HEK293 (cell line): ENCODE measurements at regions not wholly inside any gene's neighbourhood (a gene's known extent, or its start where the extent isn't known, plus 50 kb on each side); places are given as distances from the start of the nearest gene placed in this dataset.
"Not testable (repeated sequence)": the region's sequence is repeated elsewhere in the genome, so short reads cannot be mapped to it uniquely, and the experiment has no call there.

Source experiments
- CTCF ChIA-PET: fragments of 350-600 bp; formaldehyde crosslinking; extraction: SDS; loops from one replicate; lab custom pipeline; 2021; ENCODE audit warnings: antibody characterized with exemption; lab: Yijun Ruan, JAX
- POLR2A ChIA-PET: fragments of 300-600 bp; formaldehyde crosslinking; extraction: SDS; loops from one replicate; lab custom pipeline; 2020; ENCODE audit warnings: antibody characterized with exemption, inconsistent platforms; lab: Yijun Ruan, JAX
- H3K27ac ChIP-seq: fragments of 200-500 bp; sonication (Bioruptor generic); 2 replicates; pipeline ENCODE4 v1.5.1; 2014; ENCODE audit warnings: low read depth, low read length, control low read depth, inconsistent platforms; ENCODE audit errors: extremely low read depth
- H3K36me3 ChIP-seq, 2 experiments: fragments of 200-500 bp in 1 of 2; sonication (Bioruptor generic) in 1 of 2; 1 replicate in 1 of 2; 2 replicates in 1 of 2; pipeline ENCODE4 v1.5.1; 2014 to 2017; ENCODE audit warnings: inconsistent platforms in 2 of 2, low read length in 2 of 2; ENCODE audit not compliant: control insufficient read depth in 2 of 2, insufficient read depth in 1 of 2
- H3K4me1 ChIP-seq: fragments of 200-500 bp; sonication (Bioruptor generic); 2 replicates; pipeline ENCODE4 v1.5.1; 2014; ENCODE audit warnings: mild to moderate bottlenecking, low read length, inconsistent platforms; ENCODE audit not compliant: control insufficient read depth, insufficient read depth
- H3K4me3 ChIP-seq: 2 replicates; pipeline ENCODE4 v1.5.1; 2011; ENCODE audit warnings: low read depth, mild to moderate bottlenecking, control low read depth, low read length, moderate library complexity
- H3K9me3 ChIP-seq: fragments of 200-500 bp; sonication (Bioruptor generic); 2 replicates; pipeline ENCODE4 v1.5.1; 2014; ENCODE audit warnings: low read depth, low read length, inconsistent platforms; ENCODE audit not compliant: control insufficient read depth, insufficient read depth
- KLF7 ChIP-seq: fragments of 450-650 bp; formaldehyde crosslinking; IDR thresholded peaks from 2 replicates; pipeline ENCODE4 v1.5.1; 2016; ENCODE audit warnings: missing biosample characterization, missing genetic modification characterization, borderline replicate concordance
- MZF1 ChIP-seq: fragments of 450-650 bp; formaldehyde crosslinking; IDR thresholded peaks from 2 replicates; pipeline ENCODE4 v1.5.1; 2017; ENCODE audit warnings: missing biosample characterization, missing genetic modification characterization, borderline replicate concordance
- OVOL3 ChIP-seq: fragments of 450-650 bp; formaldehyde crosslinking; IDR thresholded peaks from 2 replicates; pipeline ENCODE4 v1.5.1; 2016; ENCODE audit warnings: missing biosample characterization, missing genetic modification characterization
- SCRT2 ChIP-seq: fragments of 450-650 bp; formaldehyde crosslinking; IDR thresholded peaks from 2 replicates; pipeline ENCODE4 v1.5.1; 2016; ENCODE audit warnings: missing biosample characterization, missing genetic modification characterization
- ZBTB11 ChIP-seq: fragments of 450-650 bp; formaldehyde crosslinking; conservative IDR thresholded peaks from 2 replicates; pipeline ENCODE4 v1.5.1; 2016; ENCODE audit warnings: low read depth, missing biosample characterization, missing genetic modification characterization
- ZBTB26 ChIP-seq: fragments of 450-650 bp; formaldehyde crosslinking; optimal IDR thresholded peaks from 2 replicates; pipeline ENCODE3; 2016; ENCODE audit warnings: missing biosample characterization, mild to moderate bottlenecking, missing genetic modification characterization
- ZBTB44 ChIP-seq: fragments of 450-650 bp; IDR thresholded peaks from 2 replicates; pipeline ENCODE4 v1.5.1; 2018; ENCODE audit warnings: missing biosample characterization, mild to moderate bottlenecking, missing genetic modification characterization
- ZFP37 ChIP-seq: fragments of 450-650 bp; formaldehyde crosslinking; IDR thresholded peaks from 2 replicates; pipeline ENCODE4 v1.5.1; 2016; ENCODE audit warnings: missing biosample characterization, missing genetic modification characterization
- ZNF223 ChIP-seq: fragments of 450-650 bp; formaldehyde crosslinking; IDR thresholded peaks from 2 replicates; pipeline ENCODE4 v1.5.1; 2016; ENCODE audit warnings: missing biosample characterization, missing genetic modification characterization
- ZNF280C ChIP-seq: fragments of 450-650 bp; formaldehyde crosslinking; IDR thresholded peaks from 2 replicates; pipeline ENCODE4 v1.5.1; 2016; ENCODE audit warnings: missing biosample characterization, missing genetic modification characterization
- ZNF394 ChIP-seq: fragments of 450-650 bp; formaldehyde crosslinking; IDR thresholded peaks from 2 replicates; pipeline ENCODE4 v1.5.1; 2016; ENCODE audit warnings: missing biosample characterization, missing genetic modification characterization, mild to moderate bottlenecking, moderate library complexity, borderline replicate concordance
- ZNF404 ChIP-seq: fragments of 450-650 bp; formaldehyde crosslinking; IDR thresholded peaks from 2 replicates; pipeline ENCODE4 v1.5.1; 2017; ENCODE audit warnings: missing biosample characterization, missing genetic modification characterization
- ZNF433 ChIP-seq: fragments of 450-650 bp; formaldehyde crosslinking; IDR thresholded peaks from 2 replicates; pipeline ENCODE4 v1.5.1; 2016; ENCODE audit warnings: missing biosample characterization, missing genetic modification characterization, low read depth
- ZNF501 ChIP-seq: fragments of 450-650 bp; formaldehyde crosslinking; IDR thresholded peaks from 2 replicates; pipeline ENCODE4 v1.5.1; 2016; ENCODE audit warnings: missing biosample characterization, missing genetic modification characterization
- ZNF530 ChIP-seq: fragments of 450-650 bp; formaldehyde crosslinking; IDR thresholded peaks from 2 replicates; pipeline ENCODE4 v1.5.1; 2016; ENCODE audit warnings: low read depth, missing biosample characterization, missing genetic modification characterization
- ZNF654 ChIP-seq: fragments of 450-650 bp; formaldehyde crosslinking; IDR thresholded peaks from 2 replicates; pipeline ENCODE4 v1.5.1; 2016; ENCODE audit warnings: low read depth, missing biosample characterization, missing genetic modification characterization
- ZNF785 ChIP-seq: fragments of 450-650 bp; formaldehyde crosslinking; IDR thresholded peaks from 2 replicates; pipeline ENCODE4 v1.5.1; 2016; ENCODE audit warnings: missing biosample characterization, missing genetic modification characterization
- ZNF791 ChIP-seq: fragments of 450-650 bp; formaldehyde crosslinking; IDR thresholded peaks from 2 replicates; pipeline ENCODE4 v1.5.1; 2016; ENCODE audit warnings: missing biosample characterization, missing genetic modification characterization
- ZSCAN16 ChIP-seq: fragments of 450-650 bp; formaldehyde crosslinking; IDR thresholded peaks from 2 replicates; pipeline ENCODE4 v1.5.1; 2016; ENCODE audit warnings: missing biosample characterization, missing genetic modification characterization

GRCh38 chr7:39851466-39852045 is 98.5 kb upstream of the CDK13 start:
- Histone ChIP-seq H3K4me1 (no peaks in the 10 kb centered on the region), H3K4me3 (no peak overlapping the region), H3K36me3 (no peaks in the 10 kb centered on the region), H3K27ac (no peak overlapping the region), H3K9me3 (no peaks in the 10 kb centered on the region)
- ChIA-PET POLR2A (no interaction called here), CTCF (no interaction called here)
- no peak for TF ChIP-seq ZNF654 (tag by site-specific recombination)
- TF ChIP-seq ZNF404 (tag by site-specific recombination), result no peak
- no peak for TF ChIP-seq KLF7 (tag by site-specific recombination)
- no peak for TF ChIP-seq MZF1 (tag by site-specific recombination)
- TF ChIP-seq ZNF501, result no peak
- no peak for TF ChIP-seq ZFP37
- no peak for TF ChIP-seq OVOL3 (tag by site-specific recombination)
- TF ChIP-seq ZNF394 (tag by site-specific recombination), result no peak
- no peak for TF ChIP-seq ZNF530
- TF ChIP-seq ZBTB44 (tag by site-specific recombination), result no peak
- TF ChIP-seq ZNF280C, result no peak

- CTCF ChIA-PET, result interaction anchor here (0.6 kb wide), 1 partner anchor 244 kb away, joined by 3 read pairs; no protein-coding TSS in a partner anchor
- H3K36me3 ChIP-seq, POLR2A ChIA-PET, H3K27ac ChIP-seq, H3K9me3 ChIP-seq, H3K4me3 ChIP-seq, H3K4me1 ChIP-seq: not testable (repeated sequence)
- peak; percentile 24 for TF ChIP-seq ZBTB26
Observed at GRCh38 chr7:39854616-39855324, 95.3 kb upstream of the CDK13 start.

GRCh38 chr7:39855325-39855674 is 94.8 kb upstream of the CDK13 start:
- H3K9me3 ChIP-seq, result no peaks in the 10 kb centered on the region
- ChIA-PET POLR2A (no interaction called here), CTCF (interaction anchor here (0.6 to 1.1 kb wide), 3 partner anchors 197 to 1963 kb away, joined by 3 to 4 read pairs (median 3); no protein-coding TSS in a partner anchor)
- TF ChIP-seq ZNF223, result no peak
- no peak for TF ChIP-seq ZNF785 (tag by site-specific recombination)
- peak; percentile 70 for TF ChIP-seq SCRT2 (tag by site-specific recombination)
- TF ChIP-seq ZBTB11 (tag by site-specific recombination), result no peak
- TF ChIP-seq ZNF791 (tag by site-specific recombination), result no peak
- no peak for TF ChIP-seq ZSCAN16 (tag by site-specific recombination)
- TF ChIP-seq ZNF433 (tag by site-specific recombination), result no peak
- no peak overlapping the region for H3K4me3 ChIP-seq
- no peaks in the 10 kb centered on the region for H3K36me3 ChIP-seq
- H3K27ac ChIP-seq, result no peak overlapping the region
- no peaks in the 10 kb centered on the region for H3K4me1 ChIP-seq

GRCh38 chr7:39863675-39864322 is 86.3 kb upstream of the CDK13 start:
- H3K36me3 ChIP-seq, H3K9me3 ChIP-seq, POLR2A ChIA-PET, H3K27ac ChIP-seq, H3K4me1 ChIP-seq, H3K4me3 ChIP-seq: not testable (repeated sequence)
- CTCF ChIA-PET, result interaction anchor here (0.6 kb wide), 1 partner anchor 496 kb away, joined by 3 read pairs; no protein-coding TSS in a partner anchor
